Thyroid gland (tissue), 4 donors: ENCODE measurements at regions not wholly inside any gene's neighbourhood (a gene's known extent, or its start where the extent isn't known, plus 50 kb on each side); places are given as distances from the start of the nearest gene placed in this dataset.

Experiments used
- DNase-seq, 2 donors: peaks; one replicate each; pipeline ENCODE4 v3.0.0-alpha.2; 2019
- H3K27ac ChIP-seq, 3 donors: fragments of 200-600 bp; sonication (generic); 1 replicate in 2 of 3; 2 replicates in 1 of 3; pipeline ENCODE4 v1.5.1; 2016 to 2019; ENCODE audit warnings: mild to moderate bottlenecking in 1 of 3, moderate library complexity in 1 of 3
- H3K27me3 ChIP-seq: fragments of 200-600 bp; sonication (generic); one replicate; pipeline ENCODE4 v1.5.1; 2019
- H3K36me3 ChIP-seq, 2 donors: fragments of 200-600 bp; sonication (generic); one replicate each; pipeline ENCODE4 v1.5.1; 2016 to 2019
- H3K4me1 ChIP-seq, 2 donors: fragments of 200-600 bp; sonication (generic); one replicate each; pipeline ENCODE4 v1.5.1; 2017 to 2019
- H3K4me3 ChIP-seq, 3 donors: fragments of 200-600 bp; sonication (generic); replicated peaks in 1 of 3; 1 replicate in 2 of 3; 2 replicates in 1 of 3; pipeline ENCODE4 v1.5.1; 2016; ENCODE audit warnings: mild to moderate bottlenecking in 1 of 3
- H3K9me3 ChIP-seq: fragments of 200-600 bp; sonication (generic); one replicate; pipeline ENCODE4 v1.5.1; 2017
- CTCF ChIP-seq, 6 experiments: fragments of 200-600 bp in 3 of 6; fragments of 450-650 bp in 3 of 6; sonication (generic) in 3 of 6; IDR thresholded peaks; one replicate each; pipeline ENCODE4 v1.5.1; 2016 to 2019; ENCODE audit warnings: antibody characterized with exemption in 6 of 6, mild to moderate bottlenecking in 2 of 6, inconsistent platforms in 1 of 6, moderate library complexity in 1 of 6
- POLR2A ChIP-seq, 2 donors: fragments of 450-650 bp; IDR thresholded peaks; one replicate each; pipeline ENCODE4 v1.6.1; 2017; ENCODE audit warnings: antibody characterized with exemption in 2 of 2, mild to moderate bottlenecking in 2 of 2, moderate library complexity in 1 of 2
- WGBS, 2 donors: methylation state at CpG; one replicate each; pipeline ENCODE4 v1.1.5; 2017; 5-methylcytosine and 5-hydroxymethylcytosine counted together
- intact Hi-C: fragments of 100-400 bp; cut with DNase I; formaldehyde crosslinking; loops from one replicate; pipeline ENCODE4 v1.15.1; 2023

- intact Hi-C loops = no loop called here
- 72 to 75% methylated on average over 2 of the region's 2 CpGs for WGBS, 2 donors
- TF ChIP-seq POLR2A (IDR thresholded peaks at IDR 0.05) (no peak), CTCF (IDR thresholded peaks at IDR 0.05) (no peak)
Measured at GRCh38 chr5:114099161-114099560, 262.7 kb upstream of the KCNN2 start.

GRCh38 chr5:114101153-114101552 lies 260.7 kb upstream of the KCNN2 start:
- TF ChIP-seq CTCF (IDR thresholded peaks at IDR 0.05) (peak in 1 of 6 experiments; percentile 34), POLR2A (IDR thresholded peaks at IDR 0.05) (no peak)
- no peaks in the 10 kb centered on the region for H3K9me3 ChIP-seq
- no peaks in the 10 kb centered on the region for H3K4me1 ChIP-seq
- H3K27me3 ChIP-seq = no peaks in the 10 kb centered on the region
- no peaks in the 10 kb centered on the region for H3K36me3 ChIP-seq
- H3K4me3 ChIP-seq = no peak overlapping the region
- no peak for DNase-seq
- intact Hi-C loops = no loop called here
- H3K27ac ChIP-seq = no peak overlapping the region
- WGBS, 2 donors = 45 to 48% methylated on average over 3 of the region's 3 CpGs

More at GRCh38 chr5:114099161-114099560, 262.7 kb upstream of the KCNN2 start:
- Histone ChIP-seq H3K9me3 (no peaks in the 10 kb centered on the region), H3K27me3 (no peaks in the 10 kb centered on the region), H3K36me3 (no peaks in the 10 kb centered on the region), H3K27ac (no peak overlapping the region), H3K4me3 (no peak overlapping the region), H3K4me1 (no peaks in the 10 kb centered on the region)
- DNase-seq = no peak

- no peak for DNase-seq
- H3K4me1 ChIP-seq = no peaks in the 10 kb centered on the region
- no peak overlapping the region for H3K27ac ChIP-seq
- H3K9me3 ChIP-seq = no peaks in the 10 kb centered on the region
- H3K27me3 ChIP-seq = no peaks in the 10 kb centered on the region
- WGBS, 2 donors = 77 to 84% methylated on average over 1 of the region's 1 CpG
- H3K4me3 ChIP-seq = no peak overlapping the region
- TF ChIP-seq POLR2A (IDR thresholded peaks at IDR 0.05) (no peak), CTCF (IDR thresholded peaks at IDR 0.05) (no peak)
- intact Hi-C loops = no loop called here
- no peaks in the 10 kb centered on the region for H3K36me3 ChIP-seq
Measured at GRCh38 chr5:114113604-114114003, 248.3 kb upstream of the KCNN2 start.

- Histone ChIP-seq H3K4me1 (no peaks in the 10 kb centered on the region), H3K27me3 (no peaks in the 10 kb centered on the region), H3K9me3 (no peaks in the 10 kb centered on the region), H3K36me3 (no peaks in the 10 kb centered on the region), H3K27ac (no peak overlapping the region), H3K4me3 (no peak overlapping the region)
- no peak for TF ChIP-seq CTCF (IDR thresholded peaks at IDR 0.05)
- TF ChIP-seq POLR2A (IDR thresholded peaks at IDR 0.05) = no peak
- intact Hi-C loops = no loop called here
- DNase-seq = no peak
- 74 to 84% methylated on average over 4 of the region's 4 CpGs for WGBS, 2 donors
Measured at GRCh38 chr5:114116981-114117380, 244.9 kb upstream of the KCNN2 start.

- no peak overlapping the region for H3K4me3 ChIP-seq
- no peaks in the 10 kb centered on the region for H3K27me3 ChIP-seq
- H3K36me3 ChIP-seq = no peaks in the 10 kb centered on the region
- H3K27ac ChIP-seq = no peak overlapping the region
- TF ChIP-seq CTCF (IDR thresholded peaks at IDR 0.05) (no peak), POLR2A (IDR thresholded peaks at IDR 0.05) (no peak)
- intact Hi-C loops = no loop called here
- H3K4me1 ChIP-seq = no peaks in the 10 kb centered on the region
- WGBS, 2 donors = 63 to 100% methylated on average over 1 of the region's 1 CpG
- H3K9me3 ChIP-seq = no peaks in the 10 kb centered on the region
- DNase-seq = no peak
Measured at GRCh38 chr5:114118511-114118910, 243.4 kb upstream of the KCNN2 start.
